Lower lobe of right lung (tissue), 2 donors: ENCODE measurements at regions not wholly inside any gene's neighbourhood (a gene's known extent, or its start where the extent isn't known, plus 50 kb on each side); places are given as distances from the start of the nearest gene placed in this dataset.

Source experiments
- ATAC-seq, 2 donors: fragments of 200-7000 bp; cut with Tn5 transposase; one replicate each; pipeline ENCODE4 v1.9.1; 2020 to 2022; ENCODE audit warnings: mild to moderate bottlenecking in 2 of 2, moderate library complexity in 2 of 2
- DNase-seq: peaks from one replicate; pipeline ENCODE4 v3.0.0-alpha.2; 2020
- H3K27ac ChIP-seq: fragments of 200-600 bp; one replicate; pipeline ENCODE4 v1.8.0; 2022
- H3K27me3 ChIP-seq: fragments of 200-600 bp; one replicate; pipeline ENCODE4 v1.8.0; 2022; ENCODE audit warnings: low read depth
- H3K36me3 ChIP-seq: fragments of 200-600 bp; one replicate; pipeline ENCODE4 v1.8.0; 2022; ENCODE audit warnings: mild to moderate bottlenecking
- H3K4me1 ChIP-seq: fragments of 200-600 bp; one replicate; pipeline ENCODE4 v1.8.0; 2022
- H3K4me3 ChIP-seq: fragments of 200-600 bp; one replicate; pipeline ENCODE4 v1.8.0; 2022; ENCODE audit warnings: mild to moderate bottlenecking
- H3K9me3 ChIP-seq: fragments of 200-600 bp; one replicate; pipeline ENCODE4 v1.8.0; 2022
- CTCF ChIP-seq: fragments of 200-600 bp; IDR thresholded peaks from one replicate; pipeline ENCODE4 v1.8.0; 2022; ENCODE audit warnings: antibody characterized with exemption, mild to moderate bottlenecking
- intact Hi-C: fragments of 100-400 bp; cut with DNase I; formaldehyde crosslinking; loops from one replicate; pipeline ENCODE4 v1.11.0; 2022
- donor health status: DM: no; HTN: yes; CAD: no; lungs with severe emphysema.

GRCh38 chr3:73939985-73940384, 315.2 kb upstream of the PDZRN3 start:
- H3K36me3 ChIP-seq, result no peaks in the 10 kb centered on the region
- H3K4me3 ChIP-seq, result no peak overlapping the region
- no peaks in the 10 kb centered on the region for H3K4me1 ChIP-seq
- H3K27ac ChIP-seq, result no peak overlapping the region
- ATAC-seq (no peak), DNase-seq (no peak)
- TF ChIP-seq CTCF, result no peak
- H3K27me3 ChIP-seq, result no peaks in the 10 kb centered on the region
- intact Hi-C loops, result no loop called here
- H3K9me3 ChIP-seq, result no peaks in the 10 kb centered on the region

GRCh38 chr3:73933585-73933984, 308.8 kb upstream of the PDZRN3 start:
- TF ChIP-seq CTCF, result no peak
- ATAC-seq (no peak), DNase-seq (no peak)
- no peak overlapping the region for H3K4me3 ChIP-seq
- H3K4me1 ChIP-seq, result no peaks in the 10 kb centered on the region
- no peaks in the 10 kb centered on the region for H3K36me3 ChIP-seq
- no peaks in the 10 kb centered on the region for H3K9me3 ChIP-seq
- intact Hi-C loops, result no loop called here
- no peak overlapping the region for H3K27ac ChIP-seq
- H3K27me3 ChIP-seq, result no peaks in the 10 kb centered on the region

GRCh38 chr3:73927203-73927570, 302.4 kb upstream of the PDZRN3 start:
- DNase-seq (no peak), ATAC-seq (no peak)
- Histone ChIP-seq H3K36me3 (no peaks in the 10 kb centered on the region), H3K27ac (no peak overlapping the region), H3K27me3 (no peaks in the 10 kb centered on the region), H3K9me3 (no peaks in the 10 kb centered on the region), H3K4me3 (no peak overlapping the region), H3K4me1 (no peaks in the 10 kb centered on the region)
- TF ChIP-seq CTCF, result no peak
- intact Hi-C loops, result no loop called here

- DNase-seq, result no peak
- TF ChIP-seq CTCF, result no peak
- H3K27me3 ChIP-seq, result no peaks in the 10 kb centered on the region
- H3K4me1 ChIP-seq, result no peaks in the 10 kb centered on the region
- intact Hi-C loops, result no loop called here
- H3K4me3 ChIP-seq, result no peak overlapping the region
- H3K9me3 ChIP-seq, result no peaks in the 10 kb centered on the region
- ATAC-seq, result no peak
- no peak overlapping the region for H3K27ac ChIP-seq
- no peaks in the 10 kb centered on the region for H3K36me3 ChIP-seq
These were observed 301.8 kb upstream of the PDZRN3 start for GRCh38 chr3:73926360-73927202.

GRCh38 chr3:73925011-73925410, 300.3 kb upstream of the PDZRN3 start:
- Histone ChIP-seq H3K9me3 (no peaks in the 10 kb centered on the region), H3K27me3 (no peaks in the 10 kb centered on the region), H3K36me3 (no peaks in the 10 kb centered on the region), H3K27ac (no peak overlapping the region), H3K4me3 (no peak overlapping the region), H3K4me1 (no peaks in the 10 kb centered on the region)
- intact Hi-C loops, result no loop called here
- ATAC-seq, result no peak
- TF ChIP-seq CTCF, result no peak
- no peak for DNase-seq
